HG02885 (cell line): ENCODE measurements at regions not wholly inside any gene's neighbourhood (a gene's known extent, or its start where the extent isn't known, plus 50 kb on each side); places are given as distances from the start of the nearest gene placed in this dataset.

Experiments
- ATAC-seq: cut with Tn5 transposase; IDR thresholded peaks from one replicate; pipeline ENCODE4 v1.9.1; 2021; ENCODE audit warnings: mild to moderate bottlenecking; ENCODE audit not compliant: unreplicated experiment, poor library complexity

GRCh38 chr6:45743028-45743615 is 272.5 kb downstream of the CLIC5 start:
- no peak for ATAC-seq

DNA sequence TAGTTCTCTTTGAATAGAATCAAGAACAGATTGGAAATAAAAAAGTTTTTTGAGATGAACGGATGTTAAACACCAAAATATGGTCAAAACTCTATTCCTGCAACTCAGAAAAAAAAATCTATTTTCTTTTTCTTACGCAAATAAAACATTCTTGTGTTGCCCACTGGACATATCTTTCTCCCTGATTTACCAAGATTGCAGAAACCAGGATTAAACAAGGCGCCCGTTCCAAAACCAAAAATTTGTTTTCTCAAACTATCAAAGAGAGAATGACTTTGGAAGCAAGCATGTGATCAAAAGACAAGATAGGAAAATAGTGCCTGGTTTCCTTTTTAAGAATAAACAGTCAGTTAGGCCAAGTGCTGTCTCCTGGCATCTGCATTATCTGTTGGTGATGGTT is 273.1 kb downstream of the CLIC5 start:
- no peak for ATAC-seq

DNA sequence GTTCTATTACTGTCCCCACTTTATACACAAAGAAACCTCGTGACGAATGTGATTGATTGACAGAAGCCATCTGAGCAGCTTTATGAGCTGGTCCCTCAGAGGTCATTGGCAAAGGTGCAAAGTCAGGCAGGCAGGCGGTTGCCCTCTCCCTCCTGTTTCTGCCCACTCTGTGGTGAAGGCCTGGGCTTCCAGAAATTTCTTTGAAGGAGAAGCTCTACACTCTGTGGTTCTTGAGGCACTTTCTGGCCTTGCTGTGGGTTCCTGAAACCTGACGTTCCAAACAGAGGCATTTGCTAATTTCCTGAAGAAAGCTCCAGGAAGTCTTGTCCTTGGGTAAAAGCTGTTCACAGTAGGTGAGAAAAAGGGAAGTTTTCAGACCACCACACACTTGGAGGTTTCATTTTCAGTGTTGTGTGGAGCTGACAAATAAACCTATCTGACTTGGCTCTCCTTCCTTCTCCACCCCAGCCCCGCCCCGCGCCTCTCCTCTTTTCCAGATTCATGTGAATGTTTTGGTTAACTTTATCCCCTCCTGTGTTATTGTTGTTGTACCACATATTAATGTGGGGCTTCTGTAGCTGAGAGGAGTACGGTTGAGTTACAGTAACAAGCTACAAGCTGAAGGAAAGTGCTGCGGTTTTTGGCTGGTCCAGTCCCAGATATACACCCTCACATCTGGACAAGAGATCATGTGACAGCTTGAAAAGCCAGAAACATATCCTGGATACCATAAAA is 274.1 kb downstream of the CLIC5 start:
- peak; percentile 64 for ATAC-seq

GRCh38 chr6:45739058-45739457 is 276.6 kb downstream of the CLIC5 start:
- no peak for ATAC-seq

- ATAC-seq = peak; percentile 4
Measured at GRCh38 chr6:45738057-45738455, 277.6 kb downstream of the CLIC5 start.

- ATAC-seq = peak; percentile 83
Measured at GRCh38 chr6:45737331-45738056, 278.2 kb downstream of the CLIC5 start.

GRCh38 chr6:45736134-45736533 is 279.5 kb downstream of the CLIC5 start:
- ATAC-seq = no peak

- ATAC-seq = no peak
Measured at GRCh38 chr6:45732731-45733130, 282.9 kb downstream of the CLIC5 start.

- ATAC-seq = no peak
Measured at GRCh38 chr6:45730232-45730631, 285.4 kb downstream of the CLIC5 start.

DNA sequence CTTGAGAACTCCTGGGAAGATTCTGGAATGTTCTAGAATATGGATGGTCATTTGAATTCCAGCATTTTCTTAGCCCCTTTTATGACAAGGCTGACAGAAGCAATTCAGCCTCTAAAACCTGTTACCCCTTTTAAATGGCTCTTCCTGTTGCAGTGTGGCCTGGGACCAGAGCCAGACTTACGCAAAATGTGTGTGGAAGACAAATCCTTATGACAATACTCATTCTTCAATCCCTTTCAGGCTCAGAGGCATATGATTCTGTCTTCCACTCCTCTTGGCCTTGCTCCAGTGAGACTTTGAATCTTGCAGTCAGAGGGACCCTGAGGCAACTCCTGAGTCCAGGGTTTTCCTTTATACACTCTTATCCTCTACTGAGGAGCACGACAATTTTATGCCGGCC is 287.0 kb downstream of the CLIC5 start:
- ATAC-seq = no peak

DNA sequence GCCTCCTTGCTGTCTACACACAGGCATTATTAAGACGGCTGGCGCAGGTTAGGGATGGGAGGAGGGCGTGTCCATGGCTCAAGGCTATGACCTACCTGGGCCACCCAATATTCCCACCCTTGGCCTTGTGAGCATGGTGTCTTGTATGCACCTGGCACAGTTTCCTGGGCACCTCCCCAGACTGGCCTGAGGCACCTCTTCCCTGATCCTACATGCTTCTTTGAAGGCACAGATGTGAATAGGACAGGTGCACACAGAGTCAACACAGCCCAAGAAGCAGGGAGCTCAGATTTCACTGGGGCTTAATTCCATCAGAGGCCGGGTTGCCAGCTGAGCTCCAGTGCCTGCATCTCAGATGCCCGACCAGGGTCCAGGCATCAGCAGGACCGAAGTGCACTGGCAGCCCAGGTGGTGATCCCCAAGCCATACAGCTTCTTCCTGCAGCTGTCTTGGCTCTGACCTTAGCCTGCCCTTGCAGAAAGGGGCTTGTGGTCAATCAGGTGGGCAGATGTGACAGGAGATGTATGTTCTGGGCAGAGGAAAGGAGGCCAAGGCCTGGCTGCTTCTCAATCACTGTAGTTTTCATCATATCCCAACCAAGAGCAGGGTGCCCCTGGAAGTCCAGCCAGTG is 287.7 kb downstream of the CLIC5 start:
- no peak for ATAC-seq

DNA sequence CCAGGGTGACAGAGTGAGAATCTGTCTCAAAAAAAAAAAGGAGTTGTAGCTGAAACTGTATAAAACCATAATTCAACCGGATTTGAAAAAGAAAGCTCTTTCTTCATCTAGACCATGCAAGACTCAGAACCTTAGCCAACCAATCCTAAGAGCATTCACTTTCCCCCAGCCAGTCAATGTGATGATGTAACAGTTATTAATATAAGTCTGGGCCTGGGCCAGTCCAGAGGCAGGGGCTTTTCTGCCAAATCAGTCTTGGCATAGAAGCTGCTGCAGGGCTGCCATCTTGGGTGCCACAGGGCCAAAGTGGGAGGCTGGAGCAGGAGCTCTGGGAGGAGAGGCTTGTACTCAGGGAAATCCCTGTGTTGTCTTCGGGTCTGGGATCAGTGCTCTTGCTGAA is 288.4 kb downstream of the CLIC5 start:
- no peak for ATAC-seq

DNA sequence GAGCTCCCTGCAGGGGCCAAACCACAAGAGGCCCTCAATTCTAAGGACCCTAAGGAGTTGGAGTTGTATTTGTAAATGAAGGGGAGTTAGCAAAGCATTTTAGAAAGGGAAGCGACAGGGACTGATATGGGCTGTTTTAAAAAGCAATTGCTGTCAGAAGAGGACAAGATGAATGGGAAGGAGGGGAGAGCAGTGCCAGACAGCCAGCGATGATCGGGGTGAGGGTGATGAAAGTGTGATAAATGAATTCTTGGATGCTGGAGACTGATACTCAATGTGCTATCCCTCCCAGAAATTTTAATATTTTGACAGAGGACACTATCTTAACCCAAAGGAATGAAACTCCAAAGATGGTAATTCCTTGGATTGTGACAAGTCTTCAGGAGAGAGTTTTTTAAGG is 289.2 kb downstream of the CLIC5 start:
- ATAC-seq = no peak

DNA sequence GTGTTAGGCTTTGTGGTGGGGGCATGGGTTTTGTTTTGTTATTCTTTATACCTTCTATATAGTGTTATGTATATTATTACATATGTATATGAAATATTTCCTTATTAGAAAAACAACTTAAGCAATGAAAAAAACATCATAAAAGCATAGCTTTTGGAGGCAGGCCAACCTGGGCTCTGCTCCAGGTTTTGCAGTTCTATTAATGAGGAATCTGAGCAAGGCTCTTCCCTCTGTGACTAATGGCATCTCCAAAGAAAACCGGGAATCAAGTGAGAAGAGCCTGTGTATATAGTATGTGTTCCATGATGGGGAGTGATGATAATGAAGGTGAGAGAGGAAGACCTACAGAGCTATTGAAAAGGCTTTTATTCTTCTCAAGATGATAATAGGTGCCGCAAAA is 291.1 kb downstream of the CLIC5 start:
- ATAC-seq = no peak

GRCh38 chr6:45724027-45724426 is 291.6 kb downstream of the CLIC5 start:
- no peak for ATAC-seq

DNA sequence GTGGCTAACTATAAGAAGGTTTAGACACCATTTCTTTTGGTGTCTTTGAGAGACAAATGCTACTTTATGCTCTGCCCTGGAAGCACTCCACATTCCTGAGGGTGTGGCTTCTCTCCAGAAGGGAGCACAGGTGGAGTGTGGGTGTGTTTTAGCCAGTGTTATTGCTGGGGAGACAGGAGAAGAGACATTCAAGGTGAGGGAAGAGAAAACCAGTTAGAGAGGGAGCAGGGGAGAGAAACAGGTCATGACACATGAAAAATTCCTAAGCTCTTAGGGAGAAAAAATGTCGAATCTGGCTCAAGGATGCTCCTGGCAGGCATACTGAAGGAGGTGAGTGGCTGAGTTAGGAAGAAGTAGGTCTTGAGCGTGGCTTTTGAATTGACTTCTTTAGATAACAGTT is 292.8 kb downstream of the CLIC5 start:
- no peak for ATAC-seq

- no peak for ATAC-seq
Measured at GRCh38 chr6:45721665-45722064, 294.0 kb downstream of the CLIC5 start.

DNA sequence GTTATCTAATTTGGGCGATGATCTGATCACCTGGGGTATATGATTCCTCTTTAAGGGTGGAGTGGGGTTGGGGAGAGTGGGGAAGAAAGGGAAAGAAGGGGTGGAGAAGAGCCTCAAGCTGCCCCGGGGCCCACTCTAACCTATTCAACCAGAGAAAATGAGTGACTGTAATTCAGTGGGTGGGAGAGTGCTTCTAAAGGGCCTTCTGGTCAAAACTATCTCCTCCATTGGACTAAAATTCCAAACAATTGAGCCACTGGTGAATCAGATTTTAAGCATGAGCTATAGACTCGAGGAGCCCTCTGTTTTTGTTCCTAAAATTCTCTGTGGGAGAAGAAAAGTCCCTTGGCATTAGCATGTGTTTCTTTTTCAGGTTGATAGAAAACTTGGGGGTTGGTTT is 296.8 kb downstream of the CLIC5 start:
- no peak for ATAC-seq

DNA sequence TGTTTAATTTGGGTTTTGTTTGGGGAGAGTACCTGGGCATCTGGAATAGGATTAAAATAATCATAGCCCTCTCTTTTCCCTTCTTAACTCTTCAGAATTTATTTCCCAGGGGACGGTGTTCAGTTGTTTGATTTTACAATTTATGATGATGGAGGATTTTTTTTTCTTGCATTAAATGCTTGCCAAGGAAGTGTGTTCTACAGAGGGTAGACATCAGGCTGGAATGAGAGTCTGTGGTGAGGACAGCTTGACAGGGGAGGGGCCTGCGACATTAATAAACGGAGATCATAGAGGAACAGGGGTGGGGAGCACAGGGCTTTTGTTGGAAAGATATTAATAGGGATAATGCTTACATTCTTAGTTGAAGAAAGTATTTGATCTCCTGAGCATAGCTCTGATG is 297.5 kb downstream of the CLIC5 start:
- ATAC-seq = no peak

DNA sequence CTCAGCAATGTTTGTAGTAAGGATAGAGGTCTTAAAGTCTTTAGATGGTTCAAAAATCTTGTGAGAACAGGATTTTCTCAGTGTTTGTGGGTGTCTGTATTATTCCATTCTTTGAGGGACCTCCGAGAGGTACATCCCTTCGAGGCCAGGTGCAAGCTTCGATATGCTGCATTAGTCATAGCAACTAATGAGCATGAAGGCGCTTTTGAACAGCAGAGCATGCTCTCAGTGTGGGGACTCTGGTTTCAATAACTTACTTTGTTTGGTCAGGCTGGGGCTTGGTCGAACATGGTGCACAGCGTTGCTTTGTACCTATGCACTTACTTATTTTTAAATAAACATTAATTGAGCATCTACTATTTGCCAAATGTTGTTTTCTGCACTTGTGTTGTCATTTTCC is 297.9 kb downstream of the CLIC5 start:
- ATAC-seq = no peak

DNA sequence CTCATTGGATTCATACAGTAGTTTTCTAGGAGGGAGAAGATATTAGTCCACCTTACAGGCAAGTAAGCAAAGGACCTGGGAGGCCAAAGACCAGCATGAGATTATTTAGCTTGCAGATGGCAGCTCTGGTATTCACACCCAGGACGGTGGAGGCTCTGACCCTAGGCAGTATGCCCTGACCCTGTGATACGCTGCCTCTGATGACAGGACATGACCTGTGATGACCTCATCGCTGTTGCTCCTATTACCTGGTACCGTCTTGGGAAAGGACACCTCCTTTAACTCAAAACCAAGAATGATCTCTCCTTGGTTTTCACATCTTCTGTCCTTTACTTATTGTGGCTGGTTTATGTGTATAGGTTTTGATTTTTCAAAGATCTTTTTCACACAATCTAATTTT is 298.6 kb downstream of the CLIC5 start:
- no peak for ATAC-seq
